ENCODE measurements at regions not wholly inside any gene's neighbourhood (a gene's known extent, or its start where the extent isn't known, plus 50 kb on each side); places are given as distances from the start of the nearest gene placed in this dataset.

DNA sequence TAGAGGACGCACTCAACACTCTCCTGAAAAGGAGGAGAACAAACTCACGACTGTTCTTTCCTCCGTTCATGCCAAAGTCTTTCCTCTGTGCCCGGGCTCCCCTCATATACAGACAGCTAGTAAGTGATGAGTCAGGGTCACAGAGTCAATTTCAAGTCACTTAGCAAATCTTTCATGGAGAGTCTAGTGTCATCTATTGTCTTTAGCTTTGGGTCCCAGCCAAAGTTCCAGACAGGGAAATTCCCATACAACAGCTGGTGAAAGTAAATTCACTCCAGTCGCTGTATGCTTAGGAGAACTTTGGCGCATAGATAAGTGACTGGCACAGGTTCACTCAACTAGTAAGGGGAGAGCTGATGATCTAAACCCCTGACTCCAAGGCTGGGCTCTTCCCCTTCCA lies 226.5 kb downstream of the MID1 start:
- no peak overlapping the region for H3K4me3 Mint-ChIP-seq (ENCODE audit: unreplicated experiment)
- H3K27me3 Mint-ChIP-seq (ENCODE audit: low read depth): no peaks in the 10 kb centered on the region
- TF ChIP-seq, protein P1, sequence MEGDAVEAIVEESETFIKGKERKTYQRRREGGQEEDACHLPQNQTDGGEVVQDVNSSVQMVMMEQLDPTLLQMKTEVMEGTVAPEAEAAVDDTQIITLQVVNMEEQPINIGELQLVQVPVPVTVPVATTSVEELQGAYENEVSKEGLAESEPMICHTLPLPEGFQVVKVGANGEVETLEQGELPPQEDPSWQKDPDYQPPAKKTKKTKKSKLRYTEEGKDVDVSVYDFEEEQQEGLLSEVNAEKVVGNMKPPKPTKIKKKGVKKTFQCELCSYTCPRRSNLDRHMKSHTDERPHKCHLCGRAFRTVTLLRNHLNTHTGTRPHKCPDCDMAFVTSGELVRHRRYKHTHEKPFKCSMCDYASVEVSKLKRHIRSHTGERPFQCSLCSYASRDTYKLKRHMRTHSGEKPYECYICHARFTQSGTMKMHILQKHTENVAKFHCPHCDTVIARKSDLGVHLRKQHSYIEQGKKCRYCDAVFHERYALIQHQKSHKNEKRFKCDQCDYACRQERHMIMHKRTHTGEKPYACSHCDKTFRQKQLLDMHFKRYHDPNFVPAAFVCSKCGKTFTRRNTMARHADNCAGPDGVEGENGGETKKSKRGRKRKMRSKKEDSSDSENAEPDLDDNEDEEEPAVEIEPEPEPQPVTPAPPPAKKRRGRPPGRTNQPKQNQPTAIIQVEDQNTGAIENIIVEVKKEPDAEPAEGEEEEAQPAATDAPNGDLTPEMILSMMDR (IDR thresholded peaks at IDR 0.05): no peak
- H3K36me3 Mint-ChIP-seq (ENCODE audit: low read depth): no peaks in the 10 kb centered on the region
- no peaks in the 10 kb centered on the region for H3K4me1 Mint-ChIP-seq (ENCODE audit: low read depth)
- DNase-seq (ENCODE audit: low spot score): no peak
- no peak overlapping the region for H3K27ac Mint-ChIP-seq (ENCODE audit: unreplicated experiment)
- H3K9me3 Mint-ChIP-seq (ENCODE audit: low read depth): peaks cover 24% of the 10 kb centered on the region

DNA sequence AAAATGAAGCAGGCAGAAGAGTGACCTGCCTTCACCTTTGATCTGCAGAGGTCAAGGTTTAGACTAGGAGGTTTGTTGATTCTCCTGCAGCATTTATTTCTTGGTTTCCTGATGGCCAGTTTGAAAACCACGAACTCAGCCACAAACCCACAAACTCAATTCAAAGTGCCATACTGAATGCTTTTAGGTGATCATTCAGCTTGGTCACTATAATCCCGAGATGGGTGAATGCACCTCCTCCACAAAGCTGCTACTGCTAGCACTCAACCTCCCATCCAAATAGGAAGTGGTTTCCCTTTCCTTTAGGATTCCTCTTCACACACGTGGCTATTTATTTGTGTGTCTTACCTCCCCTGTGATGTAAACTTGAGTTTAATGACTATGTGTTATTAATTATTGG lies 225.2 kb downstream of the MID1 start:
- no peak overlapping the region for H3K4me3 Mint-ChIP-seq (ENCODE audit: unreplicated experiment)
- peaks cover 20% of the 10 kb centered on the region for H3K9me3 Mint-ChIP-seq (ENCODE audit: low read depth)
- H3K36me3 Mint-ChIP-seq (ENCODE audit: low read depth): no peaks in the 10 kb centered on the region
- H3K27me3 Mint-ChIP-seq (ENCODE audit: low read depth): no peaks in the 10 kb centered on the region
- TF ChIP-seq, protein P1 (IDR thresholded peaks at IDR 0.05): no peak
- no peak for DNase-seq (ENCODE audit: low spot score)
- peaks cover 3% of the 10 kb centered on the region for H3K4me1 Mint-ChIP-seq (ENCODE audit: low read depth)
- H3K27ac Mint-ChIP-seq (ENCODE audit: unreplicated experiment): no peak overlapping the region

Measured in chondrocyte (in vitro differentiated cells).